Omental fat pad (tissue), 3 donors: ENCODE measurements at regions not wholly inside any gene's neighbourhood (a gene's known extent, or its start where the extent isn't known, plus 50 kb on each side); places are given as distances from the start of the nearest gene placed in this dataset.

Experiments
- ATAC-seq: fragments of 150-250 bp; one replicate; pipeline ENCODE4 v1.9.1; 2016; ENCODE audit warnings: mild to moderate bottlenecking, moderate library complexity; ENCODE audit not compliant: low FRiP score
- DNase-seq: peaks from one replicate; pipeline ENCODE4 v3.0.0-alpha.2; 2019; ENCODE audit warnings: low spot score
- TF ChIP-seq, protein P1 (sequence below), 3 donors: fragments of 450-650 bp; IDR thresholded peaks; one replicate each; pipeline ENCODE4 v1.5.1; 2016 to 2017; ENCODE audit warnings: antibody characterized with exemption in 3 of 3, mild to moderate bottlenecking in 3 of 3, moderate library complexity in 2 of 3

DNA sequence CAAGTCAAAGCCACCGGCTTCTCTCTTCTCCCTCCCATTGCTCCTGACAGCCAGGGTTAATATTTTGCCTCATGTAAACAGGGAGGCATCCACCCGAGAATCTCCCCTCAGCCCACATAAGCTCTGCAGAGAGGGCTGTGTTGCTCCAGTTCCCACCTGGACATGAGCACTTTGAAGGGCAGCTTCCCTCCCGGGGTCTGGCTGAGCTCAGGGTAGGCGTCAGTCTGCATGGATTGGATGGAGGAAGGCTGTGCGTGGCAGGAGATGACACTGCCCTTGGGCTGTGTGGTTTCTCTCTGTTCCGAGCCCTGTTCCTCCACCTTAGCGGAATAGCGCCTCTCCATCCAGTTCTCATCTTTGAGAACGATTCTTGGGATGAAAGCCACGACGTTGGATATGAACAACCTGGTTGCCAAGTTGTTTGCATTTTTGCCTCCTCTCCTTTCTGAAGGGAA is 53.7 kb upstream of the ETS2 start:
- DNase-seq, result no peak
- TF ChIP-seq, protein P1, sequence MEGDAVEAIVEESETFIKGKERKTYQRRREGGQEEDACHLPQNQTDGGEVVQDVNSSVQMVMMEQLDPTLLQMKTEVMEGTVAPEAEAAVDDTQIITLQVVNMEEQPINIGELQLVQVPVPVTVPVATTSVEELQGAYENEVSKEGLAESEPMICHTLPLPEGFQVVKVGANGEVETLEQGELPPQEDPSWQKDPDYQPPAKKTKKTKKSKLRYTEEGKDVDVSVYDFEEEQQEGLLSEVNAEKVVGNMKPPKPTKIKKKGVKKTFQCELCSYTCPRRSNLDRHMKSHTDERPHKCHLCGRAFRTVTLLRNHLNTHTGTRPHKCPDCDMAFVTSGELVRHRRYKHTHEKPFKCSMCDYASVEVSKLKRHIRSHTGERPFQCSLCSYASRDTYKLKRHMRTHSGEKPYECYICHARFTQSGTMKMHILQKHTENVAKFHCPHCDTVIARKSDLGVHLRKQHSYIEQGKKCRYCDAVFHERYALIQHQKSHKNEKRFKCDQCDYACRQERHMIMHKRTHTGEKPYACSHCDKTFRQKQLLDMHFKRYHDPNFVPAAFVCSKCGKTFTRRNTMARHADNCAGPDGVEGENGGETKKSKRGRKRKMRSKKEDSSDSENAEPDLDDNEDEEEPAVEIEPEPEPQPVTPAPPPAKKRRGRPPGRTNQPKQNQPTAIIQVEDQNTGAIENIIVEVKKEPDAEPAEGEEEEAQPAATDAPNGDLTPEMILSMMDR (IDR thresholded peaks at IDR 0.05), result no peak
- no peak for ATAC-seq

- no peak for DNase-seq
- ATAC-seq, result no peak
- TF ChIP-seq, protein P1 (IDR thresholded peaks at IDR 0.05), result no peak
These were observed 52.6 kb upstream of the ETS2 start for GRCh38 chr21:38753114-38753513.

GRCh38 chr21:38753557-38753971 is 52.2 kb upstream of the ETS2 start:
- ATAC-seq, result no peak
- TF ChIP-seq, protein P1 (IDR thresholded peaks at IDR 0.05), result no peak
- DNase-seq, result no peak
